ENCODE measurements at regions not wholly inside any gene's neighbourhood (a gene's known extent, or its start where the extent isn't known, plus 50 kb on each side); places are given as distances from the start of the nearest gene placed in this dataset.

GRCh38 chr15:29569533-29570092 is 252.7 kb downstream of the TJP1 start:
- peaks cover 0 to 26% of the 10 kb centered on the region in 2 donors for H3K4me1 ChIP-seq
- no peak for DNase-seq (ENCODE audit: low spot score)
- H3K4me3 ChIP-seq: peak overlapping the region; percentile 50 to 57
- no peaks in the 10 kb centered on the region for H3K9me3 ChIP-seq
- H3K27me3 ChIP-seq: no peaks in the 10 kb centered on the region
- TF ChIP-seq CTCF (IDR thresholded peaks at IDR 0.05): no peak
- H3K27ac ChIP-seq: no peak overlapping the region
- no peaks in the 10 kb centered on the region for H3K36me3 ChIP-seq

- no peaks in the 10 kb centered on the region for H3K27me3 ChIP-seq
- no peaks in the 10 kb centered on the region for H3K36me3 ChIP-seq
- H3K4me3 ChIP-seq: no peak overlapping the region
- peak in 1 of 2 donors; percentile 54 for TF ChIP-seq CTCF (IDR thresholded peaks at IDR 0.05)
- H3K9me3 ChIP-seq: no peaks in the 10 kb centered on the region
- H3K4me1 ChIP-seq: peaks cover 0 to 26% of the 10 kb centered on the region in 2 donors
- no peak for DNase-seq (ENCODE audit: low spot score)
- no peak overlapping the region for H3K27ac ChIP-seq
Measured at GRCh38 chr15:29568840-29569532, 253.3 kb downstream of the TJP1 start.

- Histone ChIP-seq H3K27me3 (no peaks in the 10 kb centered on the region), H3K27ac (no peak overlapping the region), H3K4me3 (no peak overlapping the region), H3K9me3 (no peaks in the 10 kb centered on the region), H3K4me1 (peaks cover 0 to 20% of the 10 kb centered on the region in 2 donors), H3K36me3 (no peaks in the 10 kb centered on the region)
- no peak for DNase-seq (ENCODE audit: low spot score)
- no peak for TF ChIP-seq CTCF (IDR thresholded peaks at IDR 0.05)
Measured at GRCh38 chr15:29567336-29567735, 254.9 kb downstream of the TJP1 start.

GRCh38 chr15:29566914-29567313 is 255.4 kb downstream of the TJP1 start:
- TF ChIP-seq CTCF (IDR thresholded peaks at IDR 0.05): no peak
- peaks cover 0 to 16% of the 10 kb centered on the region in 2 donors for H3K4me1 ChIP-seq
- H3K27ac ChIP-seq: no peak overlapping the region
- no peak overlapping the region for H3K4me3 ChIP-seq
- no peaks in the 10 kb centered on the region for H3K27me3 ChIP-seq
- no peak for DNase-seq (ENCODE audit: low spot score)
- H3K9me3 ChIP-seq: no peaks in the 10 kb centered on the region
- H3K36me3 ChIP-seq: no peaks in the 10 kb centered on the region

- H3K27ac ChIP-seq: no peak overlapping the region
Measured at GRCh38 chr15:29563112-29563511, 259.2 kb downstream of the TJP1 start.

More at GRCh38 chr15:29563112-29563511, 259.2 kb downstream of the TJP1 start:
- Histone ChIP-seq H3K4me1 (no peaks in the 10 kb centered on the region), H3K27me3 (no peaks in the 10 kb centered on the region), H3K4me3 (no peak overlapping the region), H3K9me3 (no peaks in the 10 kb centered on the region), H3K36me3 (no peaks in the 10 kb centered on the region)
- TF ChIP-seq CTCF (IDR thresholded peaks at IDR 0.05): no peak
- no peak for DNase-seq (ENCODE audit: low spot score)
